ENCODE measurements at regions not wholly inside any gene's neighbourhood (a gene's known extent, or its start where the extent isn't known, plus 50 kb on each side); places are given as distances from the start of the nearest gene placed in this dataset.

DNA sequence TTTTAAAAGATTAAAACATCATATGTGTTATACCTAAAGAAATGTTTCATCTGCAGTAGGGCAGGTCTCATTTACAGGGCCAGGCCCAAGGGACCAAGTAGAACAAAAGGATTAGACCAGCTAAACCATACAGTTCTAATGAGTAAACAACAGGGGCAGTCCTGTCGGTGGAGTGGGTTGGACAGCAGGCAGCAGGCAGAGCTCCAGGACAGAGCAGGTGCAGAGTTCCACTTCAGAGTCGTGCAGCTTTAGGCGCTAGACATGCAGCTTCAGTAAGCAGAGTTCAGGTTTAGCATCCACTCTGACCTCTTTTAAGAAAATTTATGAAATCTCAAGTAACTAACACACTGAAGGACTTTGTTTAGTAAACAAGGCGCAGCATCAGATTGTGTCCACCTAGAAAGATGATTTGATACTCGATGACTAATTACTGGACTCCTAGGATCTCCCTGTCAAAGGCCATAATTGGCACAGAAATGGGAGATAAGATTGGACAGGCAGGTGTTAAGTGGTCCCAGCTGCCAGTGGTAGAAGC is 487.7 kb upstream of the INTU start:
- TF ChIP-seq, protein P1, sequence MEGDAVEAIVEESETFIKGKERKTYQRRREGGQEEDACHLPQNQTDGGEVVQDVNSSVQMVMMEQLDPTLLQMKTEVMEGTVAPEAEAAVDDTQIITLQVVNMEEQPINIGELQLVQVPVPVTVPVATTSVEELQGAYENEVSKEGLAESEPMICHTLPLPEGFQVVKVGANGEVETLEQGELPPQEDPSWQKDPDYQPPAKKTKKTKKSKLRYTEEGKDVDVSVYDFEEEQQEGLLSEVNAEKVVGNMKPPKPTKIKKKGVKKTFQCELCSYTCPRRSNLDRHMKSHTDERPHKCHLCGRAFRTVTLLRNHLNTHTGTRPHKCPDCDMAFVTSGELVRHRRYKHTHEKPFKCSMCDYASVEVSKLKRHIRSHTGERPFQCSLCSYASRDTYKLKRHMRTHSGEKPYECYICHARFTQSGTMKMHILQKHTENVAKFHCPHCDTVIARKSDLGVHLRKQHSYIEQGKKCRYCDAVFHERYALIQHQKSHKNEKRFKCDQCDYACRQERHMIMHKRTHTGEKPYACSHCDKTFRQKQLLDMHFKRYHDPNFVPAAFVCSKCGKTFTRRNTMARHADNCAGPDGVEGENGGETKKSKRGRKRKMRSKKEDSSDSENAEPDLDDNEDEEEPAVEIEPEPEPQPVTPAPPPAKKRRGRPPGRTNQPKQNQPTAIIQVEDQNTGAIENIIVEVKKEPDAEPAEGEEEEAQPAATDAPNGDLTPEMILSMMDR (IDR thresholded peaks at IDR 0.05), result no peak
- no peak for TF ChIP-seq ZFX (IDR thresholded peaks at IDR 0.05; ENCODE audit: borderline replicate concordance)

Measured in 22Rv1 (cell line).